GM23338 (cell line): ENCODE measurements at regions not wholly inside any gene's neighbourhood (a gene's known extent, or its start where the extent isn't known, plus 50 kb on each side); places are given as distances from the start of the nearest gene placed in this dataset.

ENCODE experiments used
- ATAC-seq: fragments of 200-7000 bp; cut with Tn5 transposase; 3 replicates; pipeline ENCODE4 v1.9.1; 2020
- DNase-seq: peaks from one replicate; pipeline ENCODE4 v3.0.0-alpha.2; 2015; ENCODE audit warnings: low spot score
- H2AFZ ChIP-seq: fragments of 200-600 bp; sonication (generic); 2 replicates; pipeline ENCODE4 v1.8.0; 2016; ENCODE audit warnings: antibody characterized with exemption, mild to moderate bottlenecking, moderate library complexity
- H3F3A ChIP-seq: fragments of 200-600 bp; sonication (generic); replicated peaks from 2 replicates; pipeline ENCODE4 v1.8.0; 2017; ENCODE audit warnings: antibody characterized with exemption, mixed run types, low read depth
- H3K27ac ChIP-seq: fragments of 200-600 bp; sonication (generic); 2 replicates; pipeline ENCODE4 v1.6.1; 2016; ENCODE audit warnings: low read depth
- H3K27me3 ChIP-seq: fragments of 200-600 bp; sonication (generic); 2 replicates; pipeline ENCODE4 v1.8.0; 2016; ENCODE audit warnings: mild to moderate bottlenecking, mixed run types, moderate library complexity; ENCODE audit not compliant: insufficient read depth
- H3K36me3 ChIP-seq: fragments of 200-600 bp; sonication (generic); 2 replicates; pipeline ENCODE4 v1.8.0; 2016; ENCODE audit warnings: mild to moderate bottlenecking; ENCODE audit not compliant: insufficient read depth
- H3K4me1 ChIP-seq: fragments of 200-600 bp; sonication (generic); 2 replicates; pipeline ENCODE4 v1.8.0; 2016; ENCODE audit warnings: mild to moderate bottlenecking, moderate library complexity; ENCODE audit not compliant: insufficient read depth
- H3K4me2 ChIP-seq: fragments of 200-600 bp; sonication (generic); 2 replicates; pipeline ENCODE4 v1.7.1; 2017; ENCODE audit warnings: mixed run types
- H3K4me3 ChIP-seq: fragments of 200-600 bp; sonication (generic); 2 replicates; pipeline ENCODE4 v1.6.1; 2016; ENCODE audit warnings: mixed run types
- H3K79me2 ChIP-seq: fragments of 200-600 bp; sonication (generic); replicated peaks from 2 replicates; pipeline ENCODE4 v1.8.0; 2017; ENCODE audit warnings: mild to moderate bottlenecking; ENCODE audit not compliant: insufficient read depth
- H3K9me2 ChIP-seq: fragments of 200-600 bp; sonication (generic); 2 replicates; pipeline ENCODE4 v1.8.0; 2017; ENCODE audit not compliant: insufficient read depth
- H4K20me1 ChIP-seq: fragments of 200-600 bp; sonication (generic); replicated peaks from 2 replicates; pipeline ENCODE4 v1.8.0; 2017; ENCODE audit warnings: mild to moderate bottlenecking; ENCODE audit not compliant: insufficient read depth
- H3K27ac Mint-ChIP-seq: 2 replicates; pipeline ENCODE4 v1.8.0; 2020; ENCODE audit warnings: inconsistent platforms, mild to moderate bottlenecking, moderate library complexity, mixed read lengths
- H3K27me3 Mint-ChIP-seq: 3 replicates; pipeline ENCODE4 v1.8.0; 2022; ENCODE audit warnings: low read depth, mild to moderate bottlenecking, moderate library complexity, mixed read lengths, inconsistent platforms; ENCODE audit not compliant: insufficient read depth, poor library complexity
- H3K36me3 Mint-ChIP-seq: 3 replicates; pipeline ENCODE4 v1.8.0; 2021; ENCODE audit warnings: low read depth, mild to moderate bottlenecking, inconsistent platforms, moderate library complexity, mixed read lengths
- H3K4me1 Mint-ChIP-seq: 3 replicates; pipeline ENCODE4 v1.8.0; 2020; ENCODE audit warnings: mild to moderate bottlenecking, inconsistent platforms, mixed read lengths
- H3K4me3 Mint-ChIP-seq: 3 replicates; pipeline ENCODE4 v1.8.0; 2021; ENCODE audit warnings: moderate library complexity, mild to moderate bottlenecking, inconsistent platforms, mixed read lengths
- H3K9me3 Mint-ChIP-seq: 3 replicates; pipeline ENCODE4 v1.8.0; 2020; ENCODE audit warnings: moderate library complexity, mild to moderate bottlenecking, inconsistent platforms, mixed read lengths
- CREB1 ChIP-seq: fragments of 250-450 bp; sonication (Bioruptor Pico); IDR thresholded peaks from 2 replicates; pipeline ENCODE4 v1.5.0; 2020; ENCODE audit warnings: low read depth, mild to moderate bottlenecking, moderate library complexity
- EZH2phosphoT487 ChIP-seq: fragments of 200-600 bp; sonication (generic); IDR thresholded peaks from one replicate; pipeline ENCODE4 v1.8.1; 2018; ENCODE audit warnings: antibody characterized with exemption; ENCODE audit not compliant: unreplicated experiment
- JUNB ChIP-seq: IDR thresholded peaks from one replicate; pipeline ENCODE4 v1.6.1; 2016; ENCODE audit warnings: antibody characterized with exemption; ENCODE audit not compliant: unreplicated experiment
- NANOG ChIP-seq: IDR thresholded peaks from 2 replicates; pipeline ENCODE4 v1.6.1; 2016; ENCODE audit warnings: antibody characterized with exemption, borderline replicate concordance
- STAT1 ChIP-seq: IDR thresholded peaks from one replicate; pipeline ENCODE4 v1.6.1; 2016; ENCODE audit warnings: antibody characterized with exemption; ENCODE audit not compliant: unreplicated experiment
- ZNF114 ChIP-seq: fragments of 250-450 bp; sonication (Bioruptor Pico); IDR thresholded peaks from 2 replicates; pipeline ENCODE4 v1.5.0; 2020; ENCODE audit warnings: mild to moderate bottlenecking, moderate library complexity
- ZNF331 ChIP-seq: fragments of 250-450 bp; sonication (Bioruptor Pico); IDR thresholded peaks from 2 replicates; pipeline ENCODE4 v1.5.0; 2020; ENCODE audit warnings: low read depth, mild to moderate bottlenecking, moderate library complexity
- TF ChIP-seq, protein P1 (sequence below): IDR thresholded peaks from 2 replicates; pipeline ENCODE4 v1.6.1; 2016; ENCODE audit warnings: antibody characterized with exemption
- TF ChIP-seq, protein P2 (sequence below): fragments of 250-450 bp; sonication (Bioruptor Pico); IDR thresholded peaks from 2 replicates; pipeline ENCODE4 v1.5.0; 2020; ENCODE audit warnings: mild to moderate bottlenecking, moderate library complexity

DNA sequence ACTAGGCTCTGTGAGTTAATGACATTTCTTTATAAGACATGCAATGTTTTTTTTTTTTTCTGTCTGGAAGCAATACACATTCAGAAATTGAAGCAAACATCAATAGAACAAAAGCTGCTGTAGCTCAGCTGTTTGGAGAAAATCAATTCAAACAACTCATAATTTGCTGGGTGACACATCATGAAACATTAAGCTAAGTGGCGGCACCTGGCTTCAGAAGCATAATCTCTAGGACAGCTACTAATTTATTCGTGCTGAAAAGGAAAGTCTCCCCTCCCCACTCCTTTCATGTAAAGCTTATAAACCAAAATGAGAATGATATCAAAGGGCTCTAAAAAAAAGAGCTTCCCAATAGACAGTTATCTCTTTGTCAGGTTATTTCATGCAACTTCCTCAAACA is 73.9 kb downstream of the LUZP4 start:
- TF ChIP-seq, protein P1, sequence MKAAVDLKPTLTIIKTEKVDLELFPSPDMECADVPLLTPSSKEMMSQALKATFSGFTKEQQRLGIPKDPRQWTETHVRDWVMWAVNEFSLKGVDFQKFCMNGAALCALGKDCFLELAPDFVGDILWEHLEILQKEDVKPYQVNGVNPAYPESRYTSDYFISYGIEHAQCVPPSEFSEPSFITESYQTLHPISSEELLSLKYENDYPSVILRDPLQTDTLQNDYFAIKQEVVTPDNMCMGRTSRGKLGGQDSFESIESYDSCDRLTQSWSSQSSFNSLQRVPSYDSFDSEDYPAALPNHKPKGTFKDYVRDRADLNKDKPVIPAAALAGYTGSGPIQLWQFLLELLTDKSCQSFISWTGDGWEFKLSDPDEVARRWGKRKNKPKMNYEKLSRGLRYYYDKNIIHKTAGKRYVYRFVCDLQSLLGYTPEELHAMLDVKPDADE, result no peak
- TF ChIP-seq ZNF331 (CRISPR knock-in tag) (no peak), STAT1 (no peak), NANOG (no peak), JUNB (no peak), EZH2phosphoT487 (no peak), CREB1 (CRISPR knock-in tag) (no peak), ZNF114 (CRISPR knock-in tag) (no peak)
- TF ChIP-seq, protein P2, sequence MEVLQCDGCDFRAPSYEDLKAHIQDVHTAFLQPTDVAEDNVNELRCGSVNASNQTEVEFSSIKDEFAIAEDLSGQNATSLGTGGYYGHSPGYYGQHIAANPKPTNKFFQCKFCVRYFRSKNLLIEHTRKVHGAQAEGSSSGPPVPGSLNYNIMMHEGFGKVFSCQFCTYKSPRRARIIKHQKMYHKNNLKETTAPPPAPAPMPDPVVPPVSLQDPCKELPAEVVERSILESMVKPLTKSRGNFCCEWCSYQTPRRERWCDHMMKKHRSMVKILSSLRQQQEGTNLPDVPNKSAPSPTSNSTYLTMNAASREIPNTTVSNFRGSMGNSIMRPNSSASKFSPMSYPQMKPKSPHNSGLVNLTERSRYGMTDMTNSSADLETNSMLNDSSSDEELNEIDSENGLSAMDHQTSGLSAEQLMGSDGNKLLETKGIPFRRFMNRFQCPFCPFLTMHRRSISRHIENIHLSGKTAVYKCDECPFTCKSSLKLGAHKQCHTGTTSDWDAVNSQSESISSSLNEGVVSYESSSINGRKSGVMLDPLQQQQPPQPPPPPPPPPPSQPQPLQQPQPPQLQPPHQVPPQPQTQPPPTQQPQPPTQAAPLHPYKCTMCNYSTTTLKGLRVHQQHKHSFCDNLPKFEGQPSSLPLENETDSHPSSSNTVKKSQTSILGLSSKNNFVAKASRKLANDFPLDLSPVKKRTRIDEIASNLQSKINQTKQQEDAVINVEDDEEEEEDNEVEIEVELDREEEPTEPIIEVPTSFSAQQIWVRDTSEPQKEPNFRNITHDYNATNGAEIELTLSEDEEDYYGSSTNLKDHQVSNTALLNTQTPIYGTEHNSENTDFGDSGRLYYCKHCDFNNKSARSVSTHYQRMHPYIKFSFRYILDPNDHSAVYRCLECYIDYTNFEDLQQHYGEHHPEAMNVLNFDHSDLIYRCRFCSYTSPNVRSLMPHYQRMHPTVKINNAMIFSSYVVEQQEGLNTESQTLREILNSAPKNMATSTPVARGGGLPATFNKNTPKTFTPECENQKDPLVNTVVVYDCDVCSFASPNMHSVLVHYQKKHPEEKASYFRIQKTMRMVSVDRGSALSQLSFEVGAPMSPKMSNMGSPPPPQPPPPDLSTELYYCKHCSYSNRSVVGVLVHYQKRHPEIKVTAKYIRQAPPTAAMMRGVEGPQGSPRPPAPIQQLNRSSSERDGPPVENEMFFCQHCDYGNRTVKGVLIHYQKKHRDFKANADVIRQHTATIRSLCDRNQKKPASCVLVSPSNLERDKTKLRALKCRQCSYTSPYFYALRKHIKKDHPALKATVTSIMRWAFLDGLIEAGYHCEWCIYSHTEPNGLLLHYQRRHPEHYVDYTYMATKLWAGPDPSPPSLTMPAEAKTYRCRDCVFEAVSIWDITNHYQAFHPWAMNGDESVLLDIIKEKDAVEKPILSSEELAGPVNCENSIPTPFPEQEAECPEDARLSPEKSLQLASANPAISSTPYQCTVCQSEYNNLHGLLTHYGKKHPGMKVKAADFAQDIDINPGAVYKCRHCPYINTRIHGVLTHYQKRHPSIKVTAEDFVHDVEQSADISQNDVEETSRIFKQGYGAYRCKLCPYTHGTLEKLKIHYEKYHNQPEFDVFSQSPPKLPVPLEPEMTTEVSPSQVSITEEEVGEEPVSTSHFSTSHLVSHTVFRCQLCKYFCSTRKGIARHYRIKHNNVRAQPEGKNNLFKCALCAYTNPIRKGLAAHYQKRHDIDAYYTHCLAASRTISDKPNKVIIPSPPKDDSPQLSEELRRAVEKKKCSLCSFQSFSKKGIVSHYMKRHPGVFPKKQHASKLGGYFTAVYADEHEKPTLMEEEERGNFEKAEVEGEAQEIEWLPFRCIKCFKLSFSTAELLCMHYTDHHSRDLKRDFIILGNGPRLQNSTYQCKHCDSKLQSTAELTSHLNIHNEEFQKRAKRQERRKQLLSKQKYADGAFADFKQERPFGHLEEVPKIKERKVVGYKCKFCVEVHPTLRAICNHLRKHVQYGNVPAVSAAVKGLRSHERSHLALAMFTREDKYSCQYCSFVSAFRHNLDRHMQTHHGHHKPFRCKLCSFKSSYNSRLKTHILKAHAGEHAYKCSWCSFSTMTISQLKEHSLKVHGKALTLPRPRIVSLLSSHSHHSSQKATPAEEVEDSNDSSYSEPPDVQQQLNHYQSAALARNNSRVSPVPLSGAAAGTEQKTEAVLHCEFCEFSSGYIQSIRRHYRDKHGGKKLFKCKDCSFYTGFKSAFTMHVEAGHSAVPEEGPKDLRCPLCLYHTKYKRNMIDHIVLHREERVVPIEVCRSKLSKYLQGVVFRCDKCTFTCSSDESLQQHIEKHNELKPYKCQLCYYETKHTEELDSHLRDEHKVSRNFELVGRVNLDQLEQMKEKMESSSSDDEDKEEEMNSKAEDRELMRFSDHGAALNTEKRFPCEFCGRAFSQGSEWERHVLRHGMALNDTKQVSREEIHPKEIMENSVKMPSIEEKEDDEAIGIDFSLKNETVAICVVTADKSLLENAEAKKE (CRISPR knock-in tag), result no peak
- Mint-ChIP-seq H3K27ac (no peak overlapping the region), H3K4me3 (no peak overlapping the region), H3K36me3 (no peaks in the 10 kb centered on the region), H3K9me3 (no peaks in the 10 kb centered on the region), H3K27me3 (peaks cover 2% of the 10 kb centered on the region), H3K4me1 (peaks cover 4% of the 10 kb centered on the region; the same call in 1 of the 3 replicates)
- no peak overlapping the region for H2AFZ ChIP-seq
- DNase-seq, result no peak
- no peaks in the 10 kb centered on the region for H3K27me3 ChIP-seq
- H3K4me3 ChIP-seq, result no peak overlapping the region
- ATAC-seq, result no peak
- H3F3A ChIP-seq, result no peaks in the 10 kb centered on the region
- no peaks in the 10 kb centered on the region for H3K79me2 ChIP-seq
- no peaks in the 10 kb centered on the region for H3K9me2 ChIP-seq
- H3K4me1 ChIP-seq, result no peaks in the 10 kb centered on the region
- H3K36me3 ChIP-seq, result no peaks in the 10 kb centered on the region
- no peak overlapping the region for H3K27ac ChIP-seq
- no peaks in the 10 kb centered on the region for H4K20me1 ChIP-seq
- H3K4me2 ChIP-seq, result no peak overlapping the region
